ENCODE measurements at regions not wholly inside any gene's neighbourhood (a gene's known extent, or its start where the extent isn't known, plus 50 kb on each side); places are given as distances from the start of the nearest gene placed in this dataset.

DNA sequence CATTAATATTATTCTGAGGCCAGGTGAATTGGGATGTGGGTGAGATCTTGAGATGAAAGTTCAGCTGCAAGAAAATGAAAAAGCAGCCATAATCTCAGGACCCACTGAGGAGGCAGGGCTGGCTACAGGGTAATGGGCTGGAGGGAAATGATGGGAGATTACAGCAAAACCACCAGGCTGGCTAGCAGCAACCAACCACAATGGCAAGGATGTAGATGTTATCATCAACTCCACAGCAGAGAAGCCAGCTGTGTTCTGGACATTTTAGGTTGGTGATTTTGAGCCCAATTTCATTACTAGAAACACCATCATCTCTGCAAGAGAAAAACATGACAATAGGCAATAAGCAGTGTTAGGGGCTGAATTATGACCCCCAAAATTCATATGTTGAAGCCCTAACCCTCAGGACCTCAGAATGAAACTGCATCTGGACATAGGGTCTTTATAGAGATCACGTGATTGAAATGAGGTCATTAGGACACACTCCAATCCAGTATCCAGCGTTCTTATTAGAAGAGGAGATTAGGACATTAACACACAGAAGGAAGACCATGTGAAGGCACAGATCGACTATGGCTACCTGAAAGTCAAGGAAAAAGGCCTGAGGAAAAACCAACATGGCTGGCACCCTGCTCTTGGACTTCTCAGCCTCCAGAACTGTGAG, 139.8 kb upstream of the KIT start:
- H3K9me3 ChIP-seq (ENCODE audit: control insufficient read depth in 2 of 3, insufficient read depth in 1 of 3, low read length in 3 of 3): peaks cover 0 to 2% (median 0%) of the 10 kb centered on the region in 3 donors
- no peak overlapping the region for H3K27ac ChIP-seq (ENCODE audit: low read depth in 2 of 2, low read length in 2 of 2)
- FAIRE-seq (no peak), DNase-seq (no peak)
- intact Hi-C loops (cut with DNase I): no loop called here
- no peaks in the 10 kb centered on the region for H3K27me3 ChIP-seq (ENCODE audit: control insufficient read depth, insufficient read depth, low read length)
- TF ChIP-seq, protein P1, sequence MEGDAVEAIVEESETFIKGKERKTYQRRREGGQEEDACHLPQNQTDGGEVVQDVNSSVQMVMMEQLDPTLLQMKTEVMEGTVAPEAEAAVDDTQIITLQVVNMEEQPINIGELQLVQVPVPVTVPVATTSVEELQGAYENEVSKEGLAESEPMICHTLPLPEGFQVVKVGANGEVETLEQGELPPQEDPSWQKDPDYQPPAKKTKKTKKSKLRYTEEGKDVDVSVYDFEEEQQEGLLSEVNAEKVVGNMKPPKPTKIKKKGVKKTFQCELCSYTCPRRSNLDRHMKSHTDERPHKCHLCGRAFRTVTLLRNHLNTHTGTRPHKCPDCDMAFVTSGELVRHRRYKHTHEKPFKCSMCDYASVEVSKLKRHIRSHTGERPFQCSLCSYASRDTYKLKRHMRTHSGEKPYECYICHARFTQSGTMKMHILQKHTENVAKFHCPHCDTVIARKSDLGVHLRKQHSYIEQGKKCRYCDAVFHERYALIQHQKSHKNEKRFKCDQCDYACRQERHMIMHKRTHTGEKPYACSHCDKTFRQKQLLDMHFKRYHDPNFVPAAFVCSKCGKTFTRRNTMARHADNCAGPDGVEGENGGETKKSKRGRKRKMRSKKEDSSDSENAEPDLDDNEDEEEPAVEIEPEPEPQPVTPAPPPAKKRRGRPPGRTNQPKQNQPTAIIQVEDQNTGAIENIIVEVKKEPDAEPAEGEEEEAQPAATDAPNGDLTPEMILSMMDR (IDR thresholded peaks at IDR 0.05; ENCODE audit: borderline replicate concordance, extremely low read depth, insufficient read depth): no peak
- no peaks in the 10 kb centered on the region for H3K36me3 ChIP-seq (ENCODE audit: control insufficient read depth in 2 of 3, insufficient read depth in 3 of 3, low read length in 3 of 3)
- H3K9ac ChIP-seq (ENCODE audit: low read length in 3 of 3): no peak overlapping the region
- no peaks in the 10 kb centered on the region for H3K4me1 ChIP-seq (ENCODE audit: control insufficient read depth in 2 of 3, insufficient read depth in 2 of 3, low read depth in 1 of 3, low read length in 3 of 3)
- H3K4me3 ChIP-seq (ENCODE audit: low read length in 3 of 3): no peak overlapping the region

DNA sequence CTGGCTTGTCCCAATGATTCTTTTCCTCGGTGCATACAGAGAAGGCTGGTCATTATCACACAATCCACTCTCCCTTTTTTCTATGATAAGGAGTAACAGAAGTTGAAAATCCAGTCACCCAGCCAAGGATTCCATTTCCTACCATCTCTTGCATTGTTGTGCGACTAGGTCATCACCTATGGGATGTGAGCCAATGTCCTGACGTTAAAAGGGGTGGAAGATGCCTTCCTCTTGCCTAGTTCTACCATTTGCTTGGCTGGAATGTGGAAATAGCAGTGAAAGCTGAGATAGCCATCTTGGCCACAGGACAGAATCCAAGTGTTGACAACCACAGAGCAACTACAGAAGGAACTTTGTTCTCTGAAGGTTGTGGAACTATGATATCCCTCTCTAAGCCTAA, 132.2 kb upstream of the KIT start:
- FAIRE-seq: no peak
- intact Hi-C loops (cut with DNase I): no loop called here
- no peak overlapping the region for H3K4me3 ChIP-seq (ENCODE audit: low read length in 3 of 3)

DNA sequence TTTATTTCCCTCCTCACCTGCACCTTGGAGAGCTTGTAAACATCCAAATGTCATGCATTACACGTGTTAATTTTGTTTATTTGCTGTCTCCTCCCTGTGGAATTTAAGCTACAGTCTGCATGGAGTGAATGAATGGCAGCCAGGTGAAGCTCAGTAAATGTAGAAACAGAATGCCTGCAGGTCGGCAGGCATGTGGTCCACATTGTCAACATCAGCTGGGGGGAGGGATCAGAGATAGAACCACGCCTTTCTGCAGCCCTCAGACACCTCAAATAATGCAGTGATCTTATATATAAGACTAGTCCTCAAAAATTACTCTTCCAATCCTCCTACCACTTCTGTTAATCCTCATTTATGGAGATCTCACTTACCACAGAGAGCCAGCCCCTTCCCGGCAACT, 131.2 kb upstream of the KIT start:
- no peak overlapping the region for H3K9ac ChIP-seq (ENCODE audit: low read length in 3 of 3)
- H3K9me3 ChIP-seq (ENCODE audit: control insufficient read depth in 2 of 3, insufficient read depth in 1 of 3, low read length in 3 of 3): peaks cover 0 to 2% (median 0%) of the 10 kb centered on the region in 3 donors
- H3K27ac ChIP-seq (ENCODE audit: low read depth in 2 of 2, low read length in 2 of 2): no peak overlapping the region
- intact Hi-C loops (cut with DNase I): no loop called here
- DNase-seq (no peak), FAIRE-seq (no peak)
- TF ChIP-seq, protein P1 (IDR thresholded peaks at IDR 0.05; ENCODE audit: borderline replicate concordance, extremely low read depth, insufficient read depth): no peak
- no peaks in the 10 kb centered on the region for H3K27me3 ChIP-seq (ENCODE audit: control insufficient read depth, insufficient read depth, low read length)
- no peak overlapping the region for H3K4me3 ChIP-seq (ENCODE audit: low read length in 3 of 3)
- no peaks in the 10 kb centered on the region for H3K36me3 ChIP-seq (ENCODE audit: control insufficient read depth in 2 of 3, insufficient read depth in 3 of 3, low read length in 3 of 3)
- H3K4me1 ChIP-seq (ENCODE audit: control insufficient read depth in 2 of 3, insufficient read depth in 2 of 3, low read depth in 1 of 3, low read length in 3 of 3): no peaks in the 10 kb centered on the region

More for the DNA sequence above, 132.2 kb upstream of the KIT start:
- Histone ChIP-seq H3K9me3 (ENCODE audit: control insufficient read depth in 2 of 3, insufficient read depth in 1 of 3, low read length in 3 of 3) (peaks cover 0 to 2% (median 0%) of the 10 kb centered on the region in 3 donors), H3K4me1 (ENCODE audit: control insufficient read depth in 2 of 3, insufficient read depth in 2 of 3, low read depth in 1 of 3, low read length in 3 of 3) (no peaks in the 10 kb centered on the region), H3K27ac (ENCODE audit: low read depth in 2 of 2, low read length in 2 of 2) (no peak overlapping the region), H3K27me3 (ENCODE audit: control insufficient read depth, insufficient read depth, low read length) (no peaks in the 10 kb centered on the region), H3K36me3 (ENCODE audit: control insufficient read depth in 2 of 3, insufficient read depth in 3 of 3, low read length in 3 of 3) (no peaks in the 10 kb centered on the region), H3K9ac (ENCODE audit: low read length in 3 of 3) (no peak overlapping the region)
- TF ChIP-seq, protein P1 (IDR thresholded peaks at IDR 0.05; ENCODE audit: borderline replicate concordance, extremely low read depth, insufficient read depth): no peak
- no peak for DNase-seq

DNA sequence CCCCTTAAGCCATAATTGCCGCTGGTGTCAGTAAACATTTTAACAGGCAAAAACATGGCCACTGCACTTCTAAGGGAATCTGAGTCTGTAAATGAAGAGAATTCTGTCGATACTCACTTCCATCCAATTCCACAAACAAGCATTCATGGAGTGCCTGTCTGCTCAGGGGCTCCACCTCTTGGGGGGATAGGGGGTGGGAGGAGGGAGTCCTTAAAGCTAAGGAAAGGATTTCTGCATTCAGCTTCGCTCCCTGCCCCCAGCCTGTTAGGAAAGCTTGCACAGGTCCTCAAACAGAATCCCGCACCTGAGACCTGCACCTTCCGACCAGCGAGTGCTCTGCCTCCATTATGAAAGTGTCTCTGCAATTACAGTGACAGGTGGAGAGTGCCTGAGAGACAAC, 130.2 kb upstream of the KIT start:
- Histone ChIP-seq H3K27ac (ENCODE audit: low read depth in 2 of 2, low read length in 2 of 2) (no peak overlapping the region), H3K9me3 (ENCODE audit: control insufficient read depth in 2 of 3, insufficient read depth in 1 of 3, low read length in 3 of 3) (peaks cover 0 to 1% (median 0%) of the 10 kb centered on the region in 3 donors), H3K36me3 (ENCODE audit: control insufficient read depth in 2 of 3, insufficient read depth in 3 of 3, low read length in 3 of 3) (no peaks in the 10 kb centered on the region), H3K9ac (ENCODE audit: low read length in 3 of 3) (no peak overlapping the region), H3K4me3 (ENCODE audit: low read length in 3 of 3) (no peak overlapping the region), H3K27me3 (ENCODE audit: control insufficient read depth, insufficient read depth, low read length) (no peaks in the 10 kb centered on the region), H3K4me1 (ENCODE audit: control insufficient read depth in 2 of 3, insufficient read depth in 2 of 3, low read depth in 1 of 3, low read length in 3 of 3) (no peaks in the 10 kb centered on the region)
- TF ChIP-seq, protein P1 (IDR thresholded peaks at IDR 0.05; ENCODE audit: borderline replicate concordance, extremely low read depth, insufficient read depth): no peak
- FAIRE-seq: no peak
- intact Hi-C loops (cut with DNase I): no loop called here
- no peak for DNase-seq

Data from kidney (tissue), 13 donors.